GM19239 (cell line): ENCODE measurements at regions not wholly inside any gene's neighbourhood (a gene's known extent, or its start where the extent isn't known, plus 50 kb on each side); places are given as distances from the start of the nearest gene placed in this dataset.
"Not testable (repeated sequence)": the region's sequence is repeated elsewhere in the genome, so short reads cannot be mapped to it uniquely, and the experiment has no call there.

Experiments used
- DNase-seq: peaks from one replicate; pipeline ENCODE4 v3.0.0; 2011; ENCODE audit warnings: low spot score; ENCODE audit not compliant: insufficient read length
- FAIRE-seq: peaks from 2 replicates; lab custom pipeline; 2011; peaks lifted over from hg19 to GRCh38; lab: Jason Lieb, UNC

- DNase-seq (no peak), FAIRE-seq (peak; percentile 68)
Observed at GRCh38 chr20:53873230-53873604, 197.2 kb downstream of the BCAS1 start.

- peak; percentile 62 for FAIRE-seq
Observed at GRCh38 chr20:53872561-53873229, 197.7 kb downstream of the BCAS1 start.

GRCh38 chr20:53872081-53872541 lies 198.3 kb downstream of the BCAS1 start:
- FAIRE-seq (peak; percentile 76), DNase-seq (no peak)

More at GRCh38 chr20:53872561-53873229, 197.7 kb downstream of the BCAS1 start:
- DNase-seq = no peak

- FAIRE-seq = no peak
Observed at GRCh38 chr20:53871541-53871940, 198.9 kb downstream of the BCAS1 start.

GRCh38 chr20:53870426-53871315 lies 199.7 kb downstream of the BCAS1 start:
- FAIRE-seq (no peak), DNase-seq (no peak)

More at GRCh38 chr20:53871541-53871940, 198.9 kb downstream of the BCAS1 start:
- DNase-seq = no peak

GRCh38 chr20:53869466-53870258 lies 200.7 kb downstream of the BCAS1 start:
- FAIRE-seq = peak; percentile 90
- no peak for DNase-seq

GRCh38 chr20:53867741-53868351 lies 202.5 kb downstream of the BCAS1 start:
- FAIRE-seq (no peak), DNase-seq (no peak)

- no peak for DNase-seq
- peak; percentile 86 for FAIRE-seq
Observed at GRCh38 chr20:53866794-53867740, 203.3 kb downstream of the BCAS1 start.

GRCh38 chr20:53865901-53866793 lies 204.2 kb downstream of the BCAS1 start:
- DNase-seq (no peak), FAIRE-seq (peak; percentile 48)

- DNase-seq, FAIRE-seq: not testable (repeated sequence)
Observed at GRCh38 chr20:53864765-53865683, 205.4 kb downstream of the BCAS1 start.

- not testable (repeated sequence) for DNase-seq, FAIRE-seq
Observed at GRCh38 chr20:53863923-53864641, 206.3 kb downstream of the BCAS1 start.

GRCh38 chr20:53863535-53863922 lies 206.9 kb downstream of the BCAS1 start:
- not testable (repeated sequence) for FAIRE-seq, DNase-seq

GRCh38 chr20:53863039-53863438 lies 207.4 kb downstream of the BCAS1 start:
- not testable (repeated sequence) for DNase-seq, FAIRE-seq

- FAIRE-seq, DNase-seq: not testable (repeated sequence)
Observed at GRCh38 chr20:53862490-53862889, 207.9 kb downstream of the BCAS1 start.

GRCh38 chr20:53862136-53862397 lies 208.3 kb downstream of the BCAS1 start:
- FAIRE-seq, DNase-seq: not testable (repeated sequence)

- DNase-seq = no peak
Observed at GRCh38 chr20:53859684-53860083, 210.7 kb downstream of the BCAS1 start.

More at GRCh38 chr20:53859684-53860083, 210.7 kb downstream of the BCAS1 start:
- no peak for FAIRE-seq
